Tibial artery (tissue), 4 donors: ENCODE measurements at regions not wholly inside any gene's neighbourhood (a gene's known extent, or its start where the extent isn't known, plus 50 kb on each side); places are given as distances from the start of the nearest gene placed in this dataset.

Source experiments
- DNase-seq, 2 donors: peaks; one replicate each; pipeline ENCODE4 v3.0.0-alpha.2; 2019
- H3K27ac ChIP-seq, 2 donors: fragments of 200-600 bp; sonication (generic) in 1 of 2; 1 replicate in 1 of 2; 2 replicates in 1 of 2; pipeline ENCODE4 v1.5.1; 2018 to 2019; ENCODE audit warnings: mild to moderate bottlenecking in 1 of 2
- H3K27me3 ChIP-seq, 2 donors: fragments of 200-600 bp; sonication (generic) in 1 of 2; one replicate each; pipeline versions ENCODE4 v1.5.1 to v1.6.0; 2016 to 2019
- H3K36me3 ChIP-seq, 3 donors: fragments of 200-600 bp; sonication (generic) in 2 of 3; one replicate each; pipeline ENCODE4 v1.5.1; 2016 to 2019; ENCODE audit warnings: mild to moderate bottlenecking in 2 of 3
- H3K4me1 ChIP-seq, 4 donors: fragments of 200-600 bp; sonication (generic) in 2 of 4; 1 replicate in 3 of 4; 2 replicates in 1 of 4; pipeline ENCODE4 v1.5.1; 2016 to 2019
- H3K4me3 ChIP-seq, 2 donors: fragments of 200-600 bp; sonication (generic) in 1 of 2; 1 replicate in 1 of 2; 2 replicates in 1 of 2; pipeline ENCODE4 v1.5.1; 2018 to 2019; ENCODE audit warnings: mild to moderate bottlenecking in 2 of 2
- H3K9me3 ChIP-seq, 3 donors: fragments of 200-600 bp; sonication (generic) in 1 of 3; one replicate each; pipeline ENCODE4 v1.5.1; 2016 to 2019
- CTCF ChIP-seq, 2 experiments: fragments of 200-600 bp in 1 of 2; fragments of 450-650 bp in 1 of 2; IDR thresholded peaks; one replicate each; pipeline ENCODE4 v1.5.1; 2017 to 2019; ENCODE audit warnings: antibody characterized with exemption in 2 of 2, mild to moderate bottlenecking in 1 of 2, moderate library complexity in 1 of 2
- intact Hi-C: fragments of 100-400 bp; cut with DNase I; formaldehyde crosslinking; loops from one replicate; pipeline ENCODE4 v1.15.0; 2023; ENCODE audit warnings: low total_unique reads

GRCh38 chr13:21320642-21321034 is 138.5 kb downstream of the ZDHHC20 start:
- Histone ChIP-seq H3K4me3 (no peak overlapping the region), H3K27me3 (no peaks in the 10 kb centered on the region), H3K4me1 (peaks cover 0 to 1% (median 0%) of the 10 kb centered on the region in 4 donors), H3K36me3 (peaks cover 0 to 3% (median 3%) of the 10 kb centered on the region in 3 donors), H3K27ac (no peak overlapping the region), H3K9me3 (peaks cover 0 to 8% (median 0%) of the 10 kb centered on the region in 3 donors)
- intact Hi-C loops, result no loop called here
- DNase-seq, result no peak
- TF ChIP-seq CTCF (IDR thresholded peaks at IDR 0.05), result no peak

GRCh38 chr13:21321269-21321668 is 137.8 kb downstream of the ZDHHC20 start:
- no peaks in the 10 kb centered on the region for H3K27me3 ChIP-seq
- no peak overlapping the region for H3K4me3 ChIP-seq
- TF ChIP-seq CTCF (IDR thresholded peaks at IDR 0.05), result no peak
- DNase-seq, result no peak
- no peak overlapping the region for H3K27ac ChIP-seq
- intact Hi-C loops, result no loop called here
- H3K9me3 ChIP-seq, result peaks cover 0 to 8% (median 0%) of the 10 kb centered on the region in 3 donors
- peaks cover 0 to 3% (median 3%) of the 10 kb centered on the region in 3 donors for H3K36me3 ChIP-seq
- H3K4me1 ChIP-seq, result peaks cover 0 to 8% (median 0%) of the 10 kb centered on the region in 4 donors

GRCh38 chr13:21322327-21322965 is 136.7 kb downstream of the ZDHHC20 start:
- no peak for TF ChIP-seq CTCF (IDR thresholded peaks at IDR 0.05)
- DNase-seq, result no peak
- Histone ChIP-seq H3K27ac (no peak overlapping the region), H3K9me3 (peaks cover 0 to 8% (median 0%) of the 10 kb centered on the region in 3 donors), H3K4me1 (peaks cover 0 to 11% (median 0%) of the 10 kb centered on the region in 4 donors), H3K4me3 (no peak overlapping the region), H3K27me3 (no peaks in the 10 kb centered on the region), H3K36me3 (peaks cover 0 to 3% (median 3%) of the 10 kb centered on the region in 3 donors)
- intact Hi-C loops, result no loop called here
